Liver (tissue), 8 donors: ENCODE measurements at regions not wholly inside any gene's neighbourhood (a gene's known extent, or its start where the extent isn't known, plus 50 kb on each side); places are given as distances from the start of the nearest gene placed in this dataset.

Source experiments
- DNase-seq: peaks from one replicate; pipeline ENCODE4 v3.0.0-alpha.2; 2017; ENCODE audit warnings: low spot score
- H3K27ac ChIP-seq, 2 donors: one replicate each; pipeline ENCODE4 v1.7.0; 2013; ENCODE audit warnings: inconsistent platforms in 2 of 2, low read length in 2 of 2, control low read depth in 1 of 2, low read depth in 1 of 2, mild to moderate bottlenecking in 1 of 2
- H3K27me3 ChIP-seq, 4 donors: one replicate each; pipeline versions ENCODE4 v1.6.1 to v1.7.0; 2013; ENCODE audit warnings: low read length in 3 of 4, inconsistent platforms in 1 of 4, mild to moderate bottlenecking in 1 of 4, moderate library complexity in 1 of 4; ENCODE audit not compliant: control insufficient read depth in 4 of 4, insufficient read depth in 4 of 4
- H3K36me3 ChIP-seq, 4 donors: one replicate each; pipeline versions ENCODE4 v1.6.1 to v1.7.0; 2013; ENCODE audit warnings: low read length in 3 of 4, mild to moderate bottlenecking in 3 of 4, low read depth in 1 of 4, moderate library complexity in 1 of 4; ENCODE audit not compliant: control insufficient read depth in 4 of 4, insufficient read depth in 3 of 4
- H3K4me1 ChIP-seq, 4 donors: one replicate each; pipeline versions ENCODE4 v1.6.1 to v1.7.0; 2013; ENCODE audit warnings: low read length in 3 of 4, mild to moderate bottlenecking in 3 of 4, moderate library complexity in 1 of 4; ENCODE audit not compliant: control insufficient read depth in 4 of 4, insufficient read depth in 4 of 4
- H3K4me3 ChIP-seq, 3 donors: one replicate each; pipeline versions ENCODE4 v1.6.1 to v1.7.0; 2013; ENCODE audit warnings: low read length in 3 of 3, control low read depth in 1 of 3, low read depth in 1 of 3, mild to moderate bottlenecking in 1 of 3
- H3K9ac ChIP-seq, 2 donors: one replicate each; pipeline ENCODE4 v1.7.0; 2013; ENCODE audit warnings: low read length in 2 of 2, mild to moderate bottlenecking in 2 of 2, moderate library complexity in 2 of 2, control low read depth in 1 of 2, low read depth in 1 of 2
- H3K9me3 ChIP-seq, 4 donors: one replicate each; pipeline versions ENCODE4 v1.6.1 to v1.7.0; 2013; ENCODE audit warnings: low read length in 3 of 4; ENCODE audit not compliant: control insufficient read depth in 4 of 4
- EGR1 ChIP-seq, 2 donors: IDR thresholded peaks; 2 replicates each; pipeline ENCODE4 v1.6.1; 2016 to 2018; ENCODE audit warnings: antibody characterized with exemption in 2 of 2, low read depth in 2 of 2
- FOXA1 ChIP-seq: IDR thresholded peaks from 2 replicates; pipeline ENCODE4 v1.6.1; 2016; ENCODE audit warnings: antibody characterized with exemption
- FOXA2 ChIP-seq: IDR thresholded peaks from 2 replicates; pipeline ENCODE4 v1.6.1; 2016; ENCODE audit warnings: antibody characterized with exemption
- GABPA ChIP-seq, 2 donors: IDR thresholded peaks in 1 of 2; conservative IDR thresholded peaks in 1 of 2; 2 replicates each; pipeline ENCODE4 v1.6.1; 2016; ENCODE audit warnings: antibody characterized with exemption in 2 of 2, mild to moderate bottlenecking in 1 of 2, moderate library complexity in 1 of 2
- HNF4A ChIP-seq, 2 donors: conservative IDR thresholded peaks; 2 replicates each; pipeline ENCODE4 v1.6.1; 2016; ENCODE audit warnings: antibody characterized with exemption in 2 of 2, mild to moderate bottlenecking in 2 of 2
- HNF4G ChIP-seq: IDR thresholded peaks from 2 replicates; pipeline ENCODE4 v1.6.1; 2016; ENCODE audit warnings: antibody characterized with exemption
- JUND ChIP-seq, 2 donors: IDR thresholded peaks; 2 replicates each; pipeline ENCODE4 v1.6.1; 2016; ENCODE audit warnings: antibody characterized with exemption in 2 of 2
- NR2F2 ChIP-seq: IDR thresholded peaks from 2 replicates; pipeline ENCODE4 v1.6.1; 2016; ENCODE audit warnings: antibody characterized with exemption
- RAD21 ChIP-seq, 2 donors: IDR thresholded peaks; 2 replicates each; pipeline ENCODE4 v1.6.1; 2016; ENCODE audit warnings: antibody characterized with exemption in 2 of 2, mild to moderate bottlenecking in 2 of 2
- RXRA ChIP-seq, 2 donors: IDR thresholded peaks; 2 replicates each; pipeline ENCODE4 v1.6.1; 2017 to 2018; ENCODE audit warnings: antibody characterized with exemption in 2 of 2, mild to moderate bottlenecking in 1 of 2
- SP1 ChIP-seq: IDR thresholded peaks from 2 replicates; pipeline ENCODE4 v1.6.1; 2018; ENCODE audit warnings: antibody characterized with exemption, mild to moderate bottlenecking
- TAF1 ChIP-seq: conservative IDR thresholded peaks from 2 replicates; pipeline ENCODE4 v1.6.1; 2016; ENCODE audit warnings: antibody characterized with exemption, mild to moderate bottlenecking
- YY1 ChIP-seq: IDR thresholded peaks from 2 replicates; pipeline ENCODE4 v1.6.1; 2016; ENCODE audit warnings: antibody characterized with exemption, mild to moderate bottlenecking
- WGBS: extraction: QIAGEN DNeasy Blood & Tissue Kit; methylation state at CpG from one replicate; pipeline ENCODE4 v1.1.7; 2013; 5-methylcytosine and 5-hydroxymethylcytosine counted together
- TF ChIP-seq, protein P1 (sequence below): IDR thresholded peaks from 2 replicates; pipeline ENCODE4 v1.6.1; 2016; ENCODE audit warnings: antibody characterized with exemption
- TF ChIP-seq, protein P2 (sequence below): IDR thresholded peaks from 2 replicates; pipeline ENCODE4 v1.6.1; 2016; ENCODE audit warnings: antibody characterized with exemption, mild to moderate bottlenecking
- TF ChIP-seq, protein P3 (sequence below): IDR thresholded peaks from 2 replicates; pipeline ENCODE4 v1.6.1; 2016; ENCODE audit warnings: antibody characterized with exemption
- TF ChIP-seq, protein P4 (sequence below): fragments of 150-350 bp; IDR thresholded peaks from 2 replicates; pipeline ENCODE4 v1.5.1; 2017; ENCODE audit warnings: improper control_type of control experiment, low read depth, low read length; ENCODE audit not compliant: missing input control
- TF ChIP-seq, protein P5 (sequence below): IDR thresholded peaks from 2 replicates; pipeline ENCODE4 v1.6.1; 2016; ENCODE audit warnings: antibody characterized with exemption
- donor health status: healthy.
- donor health status: healthy.
- donor health status: healthy.
- donor health status: healthy.
- donor health status: healthy.

DNA sequence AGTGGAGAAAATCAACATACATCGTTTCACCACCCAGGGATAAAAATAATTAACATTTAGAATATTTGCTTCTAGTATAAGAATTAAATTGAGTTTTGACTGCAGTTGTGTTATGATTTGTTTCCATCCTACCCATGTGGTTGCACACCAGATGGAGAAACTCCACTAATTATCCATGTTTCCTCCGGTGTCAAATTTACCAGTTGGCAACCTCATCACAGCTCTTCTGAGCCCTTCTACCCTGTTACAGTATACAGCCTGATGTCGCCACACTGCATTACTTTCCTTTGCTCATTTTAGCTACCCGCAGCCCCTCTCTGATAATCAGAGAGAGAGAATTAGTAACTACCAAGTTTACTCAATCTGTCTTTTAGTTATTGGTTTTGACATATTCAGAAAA, 411.2 kb downstream of the DTHD1 start:
- DNase-seq, result no peak
- WGBS, result 83% methylated on average over 4 of the region's 4 CpGs
- H3K36me3 ChIP-seq, result no peaks in the 10 kb centered on the region
- H3K9ac ChIP-seq, result no peak overlapping the region
- H3K9me3 ChIP-seq, result peaks cover 0 to 7% (median 0%) of the 10 kb centered on the region in 4 donors
- no peak overlapping the region for H3K27ac ChIP-seq
- H3K27me3 ChIP-seq, result no peaks in the 10 kb centered on the region
- TF ChIP-seq, protein P1, sequence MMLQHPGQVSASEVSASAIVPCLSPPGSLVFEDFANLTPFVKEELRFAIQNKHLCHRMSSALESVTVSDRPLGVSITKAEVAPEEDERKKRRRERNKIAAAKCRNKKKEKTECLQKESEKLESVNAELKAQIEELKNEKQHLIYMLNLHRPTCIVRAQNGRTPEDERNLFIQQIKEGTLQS, result no peak
- TF ChIP-seq, protein P2, sequence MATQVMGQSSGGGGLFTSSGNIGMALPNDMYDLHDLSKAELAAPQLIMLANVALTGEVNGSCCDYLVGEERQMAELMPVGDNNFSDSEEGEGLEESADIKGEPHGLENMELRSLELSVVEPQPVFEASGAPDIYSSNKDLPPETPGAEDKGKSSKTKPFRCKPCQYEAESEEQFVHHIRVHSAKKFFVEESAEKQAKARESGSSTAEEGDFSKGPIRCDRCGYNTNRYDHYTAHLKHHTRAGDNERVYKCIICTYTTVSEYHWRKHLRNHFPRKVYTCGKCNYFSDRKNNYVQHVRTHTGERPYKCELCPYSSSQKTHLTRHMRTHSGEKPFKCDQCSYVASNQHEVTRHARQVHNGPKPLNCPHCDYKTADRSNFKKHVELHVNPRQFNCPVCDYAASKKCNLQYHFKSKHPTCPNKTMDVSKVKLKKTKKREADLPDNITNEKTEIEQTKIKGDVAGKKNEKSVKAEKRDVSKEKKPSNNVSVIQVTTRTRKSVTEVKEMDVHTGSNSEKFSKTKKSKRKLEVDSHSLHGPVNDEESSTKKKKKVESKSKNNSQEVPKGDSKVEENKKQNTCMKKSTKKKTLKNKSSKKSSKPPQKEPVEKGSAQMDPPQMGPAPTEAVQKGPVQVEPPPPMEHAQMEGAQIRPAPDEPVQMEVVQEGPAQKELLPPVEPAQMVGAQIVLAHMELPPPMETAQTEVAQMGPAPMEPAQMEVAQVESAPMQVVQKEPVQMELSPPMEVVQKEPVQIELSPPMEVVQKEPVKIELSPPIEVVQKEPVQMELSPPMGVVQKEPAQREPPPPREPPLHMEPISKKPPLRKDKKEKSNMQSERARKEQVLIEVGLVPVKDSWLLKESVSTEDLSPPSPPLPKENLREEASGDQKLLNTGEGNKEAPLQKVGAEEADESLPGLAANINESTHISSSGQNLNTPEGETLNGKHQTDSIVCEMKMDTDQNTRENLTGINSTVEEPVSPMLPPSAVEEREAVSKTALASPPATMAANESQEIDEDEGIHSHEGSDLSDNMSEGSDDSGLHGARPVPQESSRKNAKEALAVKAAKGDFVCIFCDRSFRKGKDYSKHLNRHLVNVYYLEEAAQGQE, result no peak
- TF ChIP-seq HNF4G, result no peak
- TF ChIP-seq FOXA2, result no peak
- TF ChIP-seq SP1, result no peak
- TF ChIP-seq, protein P3, sequence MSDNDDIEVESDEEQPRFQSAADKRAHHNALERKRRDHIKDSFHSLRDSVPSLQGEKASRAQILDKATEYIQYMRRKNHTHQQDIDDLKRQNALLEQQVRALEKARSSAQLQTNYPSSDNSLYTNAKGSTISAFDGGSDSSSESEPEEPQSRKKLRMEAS, result no peak
- TF ChIP-seq EGR1 (IDR thresholded peaks at IDR 0.05; ENCODE audit: low read depth in 2 of 2), result no peak
- TF ChIP-seq FOXA1, result no peak
- no peak for TF ChIP-seq GABPA (IDR thresholded peaks at IDR 0.05 in 1 of 2, conservative IDR thresholded peaks at IDR 0.05 in 1 of 2)
- TF ChIP-seq JUND (IDR thresholded peaks at IDR 0.05), result no peak
- no peak for TF ChIP-seq RXRA (IDR thresholded peaks at IDR 0.05)
- TF ChIP-seq, protein P4, sequence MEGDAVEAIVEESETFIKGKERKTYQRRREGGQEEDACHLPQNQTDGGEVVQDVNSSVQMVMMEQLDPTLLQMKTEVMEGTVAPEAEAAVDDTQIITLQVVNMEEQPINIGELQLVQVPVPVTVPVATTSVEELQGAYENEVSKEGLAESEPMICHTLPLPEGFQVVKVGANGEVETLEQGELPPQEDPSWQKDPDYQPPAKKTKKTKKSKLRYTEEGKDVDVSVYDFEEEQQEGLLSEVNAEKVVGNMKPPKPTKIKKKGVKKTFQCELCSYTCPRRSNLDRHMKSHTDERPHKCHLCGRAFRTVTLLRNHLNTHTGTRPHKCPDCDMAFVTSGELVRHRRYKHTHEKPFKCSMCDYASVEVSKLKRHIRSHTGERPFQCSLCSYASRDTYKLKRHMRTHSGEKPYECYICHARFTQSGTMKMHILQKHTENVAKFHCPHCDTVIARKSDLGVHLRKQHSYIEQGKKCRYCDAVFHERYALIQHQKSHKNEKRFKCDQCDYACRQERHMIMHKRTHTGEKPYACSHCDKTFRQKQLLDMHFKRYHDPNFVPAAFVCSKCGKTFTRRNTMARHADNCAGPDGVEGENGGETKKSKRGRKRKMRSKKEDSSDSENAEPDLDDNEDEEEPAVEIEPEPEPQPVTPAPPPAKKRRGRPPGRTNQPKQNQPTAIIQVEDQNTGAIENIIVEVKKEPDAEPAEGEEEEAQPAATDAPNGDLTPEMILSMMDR, result no peak
- no peak for TF ChIP-seq RAD21 (IDR thresholded peaks at IDR 0.05)
- no peak for TF ChIP-seq TAF1
- no peak for TF ChIP-seq YY1
- TF ChIP-seq, protein P5, sequence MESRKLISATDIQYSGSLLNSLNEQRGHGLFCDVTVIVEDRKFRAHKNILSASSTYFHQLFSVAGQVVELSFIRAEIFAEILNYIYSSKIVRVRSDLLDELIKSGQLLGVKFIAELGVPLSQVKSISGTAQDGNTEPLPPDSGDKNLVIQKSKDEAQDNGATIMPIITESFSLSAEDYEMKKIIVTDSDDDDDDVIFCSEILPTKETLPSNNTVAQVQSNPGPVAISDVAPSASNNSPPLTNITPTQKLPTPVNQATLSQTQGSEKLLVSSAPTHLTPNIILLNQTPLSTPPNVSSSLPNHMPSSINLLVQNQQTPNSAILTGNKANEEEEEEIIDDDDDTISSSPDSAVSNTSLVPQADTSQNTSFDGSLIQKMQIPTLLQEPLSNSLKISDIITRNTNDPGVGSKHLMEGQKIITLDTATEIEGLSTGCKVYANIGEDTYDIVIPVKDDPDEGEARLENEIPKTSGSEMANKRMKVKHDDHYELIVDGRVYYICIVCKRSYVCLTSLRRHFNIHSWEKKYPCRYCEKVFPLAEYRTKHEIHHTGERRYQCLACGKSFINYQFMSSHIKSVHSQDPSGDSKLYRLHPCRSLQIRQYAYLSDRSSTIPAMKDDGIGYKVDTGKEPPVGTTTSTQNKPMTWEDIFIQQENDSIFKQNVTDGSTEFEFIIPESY, result no peak
- no peak for TF ChIP-seq NR2F2
- no peak overlapping the region for H3K4me3 ChIP-seq
- no peaks in the 10 kb centered on the region for H3K4me1 ChIP-seq

DNA sequence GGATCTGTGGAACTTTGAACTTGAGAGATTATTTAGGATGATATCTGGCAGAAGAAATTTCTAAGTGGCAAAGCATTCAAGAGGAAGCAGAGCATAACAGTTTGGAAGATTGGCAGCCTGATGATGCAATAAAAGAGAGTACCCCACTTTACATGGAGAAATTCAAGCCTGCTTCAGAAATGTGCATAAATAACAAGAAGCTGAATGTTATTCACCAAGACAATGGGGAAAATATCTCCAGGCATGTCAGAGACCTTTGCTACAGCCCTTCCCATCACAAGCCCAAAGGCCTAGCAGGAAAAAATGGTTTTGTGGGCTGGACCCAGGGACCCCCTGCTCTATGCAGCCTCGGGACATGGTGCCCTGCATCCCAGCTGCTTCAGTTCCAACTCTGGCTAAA, 420.8 kb downstream of the DTHD1 start:
- Histone ChIP-seq H3K27me3 (no peaks in the 10 kb centered on the region), H3K9me3 (peaks cover 0 to 2% (median 0%) of the 10 kb centered on the region in 4 donors), H3K4me3 (no peak overlapping the region), H3K36me3 (no peaks in the 10 kb centered on the region), H3K27ac (no peak overlapping the region), H3K4me1 (no peaks in the 10 kb centered on the region), H3K9ac (no peak overlapping the region)
- DNase-seq, result no peak
- WGBS, result 59% methylated on average over 1 of the region's 1 CpG
- TF ChIP-seq SP1 (no peak), FOXA2 (no peak), YY1 (no peak), HNF4A (conservative IDR thresholded peaks at IDR 0.05) (no peak), HNF4G (no peak), RXRA (IDR thresholded peaks at IDR 0.05) (no peak), GABPA (IDR thresholded peaks at IDR 0.05 in 1 of 2, conservative IDR thresholded peaks at IDR 0.05 in 1 of 2) (no peak), NR2F2 (no peak), JUND (IDR thresholded peaks at IDR 0.05) (no peak)
- TF ChIP-seq, protein P5, result no peak
- TF ChIP-seq, protein P1, result no peak
- TF ChIP-seq, protein P3, result no peak
